Stimulated activated CD4-positive, alpha-beta T cell treated with anti-CD3 and anti-CD28 coated beads, Interleukin-4, amount 100 ng/mL, for 48 hours (primary cell): ENCODE measurements at regions not wholly inside any gene's neighbourhood (a gene's known extent, or its start where the extent isn't known, plus 50 kb on each side); places are given as distances from the start of the nearest gene placed in this dataset.
"Not testable (repeated sequence)": the region's sequence is repeated elsewhere in the genome, so short reads cannot be mapped to it uniquely, and the experiment has no call there.

Experiments
- DNase-seq, 2 donors: peaks; one replicate each; pipeline ENCODE4 v3.0.0-alpha.2; 2020; ENCODE audit warnings: low read depth in 2 of 2

GRCh38 chr16:65283181-65283651 lies 161.4 kb upstream of the CDH11 start:
- no peak for DNase-seq

GRCh38 chr16:65281586-65281985 lies 159.7 kb upstream of the CDH11 start:
- DNase-seq = no peak

DNA sequence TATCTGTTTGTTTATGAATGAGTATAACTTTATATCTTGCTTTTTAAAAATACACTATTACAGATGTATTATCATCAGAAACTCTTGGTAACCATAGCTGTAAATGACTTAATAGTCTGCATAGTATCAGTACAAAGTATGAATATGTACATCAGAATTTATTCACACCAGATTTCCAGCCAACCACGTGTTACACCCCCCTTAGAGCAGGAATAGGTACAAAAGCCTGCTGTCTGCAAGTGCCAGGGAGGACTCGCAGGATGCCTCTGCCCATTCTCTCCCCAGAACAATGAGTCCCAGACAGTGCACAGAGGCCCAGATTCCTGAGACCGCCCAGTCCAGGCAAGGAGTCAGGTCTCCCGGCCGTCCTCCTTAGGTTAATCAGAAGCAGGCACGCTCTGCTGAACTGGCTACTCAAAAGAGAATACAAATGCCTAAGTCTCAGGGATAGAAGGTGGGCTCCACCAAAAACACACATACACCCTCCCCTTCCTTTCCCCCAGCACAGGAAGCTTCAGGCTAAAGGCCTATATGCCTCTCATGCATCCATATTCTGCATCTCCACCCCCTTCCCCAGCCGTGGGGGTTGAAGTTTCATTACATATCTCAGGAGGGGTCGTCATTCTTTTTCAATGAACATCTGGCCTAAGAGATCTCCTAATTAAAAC lies 159.1 kb upstream of the CDH11 start:
- no peak for DNase-seq

DNA sequence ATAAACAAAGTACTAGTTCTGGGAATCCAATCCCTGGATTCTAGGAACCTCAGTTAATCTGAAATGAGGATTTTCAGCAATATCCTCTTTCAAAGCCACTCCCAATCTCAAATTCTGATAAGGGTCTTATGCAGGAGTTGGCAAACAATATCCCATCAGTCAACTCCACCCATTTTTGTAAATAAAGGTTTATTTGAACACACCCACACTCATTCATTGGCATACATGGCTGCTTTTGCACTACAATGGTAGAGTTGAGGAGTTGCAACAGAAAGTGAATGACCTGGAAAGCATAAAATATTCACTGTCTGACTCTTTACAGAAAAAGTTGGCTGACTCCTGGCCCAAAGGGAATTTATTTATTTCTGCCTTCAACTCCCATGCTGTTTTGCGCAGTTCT lies 157.7 kb upstream of the CDH11 start:
- DNase-seq = no peak

- no peak for DNase-seq
These were observed 157.0 kb upstream of the CDH11 start for GRCh38 chr16:65278874-65279273.

DNA sequence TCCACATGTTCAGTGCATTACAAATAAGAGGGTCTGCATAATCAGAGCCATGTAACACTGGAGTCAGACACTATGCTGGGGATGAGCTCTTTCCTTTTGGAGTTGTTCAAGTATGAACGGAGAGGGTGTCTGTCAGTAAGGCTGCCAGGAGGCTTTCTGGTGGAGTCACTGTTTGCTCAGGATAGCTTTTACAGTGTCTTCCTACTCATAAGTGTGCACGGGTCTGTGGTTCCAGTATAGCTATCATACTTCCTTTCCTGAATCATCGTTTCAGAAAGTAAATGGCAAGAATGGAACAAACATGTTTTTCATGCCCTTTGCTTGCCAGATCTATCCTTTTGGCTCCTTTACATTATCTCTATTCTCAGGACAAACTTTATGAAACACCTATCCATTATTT lies 152.7 kb upstream of the CDH11 start:
- no peak for DNase-seq

DNA sequence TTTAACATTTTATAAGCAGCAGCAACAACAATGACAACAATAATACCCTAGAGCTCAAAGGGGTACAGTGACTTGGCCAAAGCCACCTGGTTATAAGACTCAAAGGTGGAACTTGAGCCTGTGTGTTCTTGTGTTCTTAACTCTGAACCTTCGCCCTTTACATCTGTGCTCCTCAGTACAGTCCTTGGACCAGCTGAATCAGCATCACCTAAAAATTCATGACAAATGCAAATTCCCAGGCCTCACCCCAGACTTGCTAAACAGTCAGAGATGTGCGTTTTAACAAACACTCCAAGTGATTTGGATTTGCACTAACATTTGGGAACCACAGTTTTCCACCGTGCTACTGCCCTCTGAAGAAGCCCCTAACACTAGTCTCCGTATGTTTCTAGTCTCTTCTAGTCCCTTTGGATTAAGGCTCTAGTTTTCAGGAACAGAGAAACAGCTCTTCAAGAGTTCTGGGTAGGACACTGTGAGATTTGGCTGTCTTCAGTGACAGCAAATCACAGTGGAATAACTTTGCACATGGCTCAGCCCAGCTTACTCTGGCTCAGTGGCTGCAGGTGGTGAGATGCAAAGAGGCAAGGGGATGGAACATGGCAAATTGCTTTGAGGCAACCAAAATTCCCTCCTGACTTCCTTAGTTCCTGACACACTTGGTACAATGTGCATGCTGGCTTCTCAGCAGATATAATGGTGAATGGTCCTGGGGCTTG lies 151.0 kb upstream of the CDH11 start:
- DNase-seq = no peak

GRCh38 chr16:65271996-65272395 lies 150.1 kb upstream of the CDH11 start:
- no peak for DNase-seq

DNA sequence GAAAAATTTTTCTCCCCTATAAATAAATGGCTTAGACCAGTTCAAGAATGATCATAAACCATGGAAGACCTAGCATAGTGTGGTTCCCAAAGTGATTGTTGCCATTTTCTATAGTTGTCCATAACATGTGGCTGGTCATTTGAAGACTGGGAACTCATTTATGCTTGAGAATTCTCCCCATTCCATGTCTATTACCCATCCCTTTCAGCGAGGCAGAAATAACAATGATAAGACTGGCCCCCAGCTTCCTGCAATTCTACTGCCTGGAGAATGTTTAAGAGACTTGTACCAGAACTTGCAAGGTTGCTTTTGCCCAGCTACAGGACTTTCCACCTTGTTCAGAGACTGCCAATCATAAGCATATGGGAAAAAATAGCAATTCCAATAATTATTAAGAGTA lies 146.5 kb upstream of the CDH11 start:
- DNase-seq = no peak

- DNase-seq = no peak
These were observed 142.0 kb upstream of the CDH11 start for GRCh38 chr16:65263896-65264295.

DNA sequence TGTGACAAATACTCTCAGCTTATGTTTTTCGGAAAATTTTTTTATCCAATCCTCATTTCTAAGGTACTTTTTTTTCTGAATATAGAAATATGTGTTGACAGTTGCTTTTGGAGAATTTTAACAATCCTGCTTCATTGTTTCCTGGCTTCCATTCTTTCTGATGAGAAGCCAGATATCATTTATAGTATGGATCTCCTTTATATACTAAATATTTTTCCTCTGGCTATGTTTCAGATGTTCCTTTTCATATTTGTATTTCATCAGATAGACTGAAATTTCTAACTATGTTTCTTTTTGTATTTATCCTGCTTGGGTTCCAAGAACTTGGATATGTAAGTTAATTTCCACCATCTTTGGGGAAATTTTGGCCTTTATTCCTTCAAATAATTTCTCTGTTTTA lies 138.9 kb upstream of the CDH11 start:
- no peak for DNase-seq

- no peak for DNase-seq
These were observed 132.3 kb upstream of the CDH11 start for GRCh38 chr16:65254144-65254543.

DNA sequence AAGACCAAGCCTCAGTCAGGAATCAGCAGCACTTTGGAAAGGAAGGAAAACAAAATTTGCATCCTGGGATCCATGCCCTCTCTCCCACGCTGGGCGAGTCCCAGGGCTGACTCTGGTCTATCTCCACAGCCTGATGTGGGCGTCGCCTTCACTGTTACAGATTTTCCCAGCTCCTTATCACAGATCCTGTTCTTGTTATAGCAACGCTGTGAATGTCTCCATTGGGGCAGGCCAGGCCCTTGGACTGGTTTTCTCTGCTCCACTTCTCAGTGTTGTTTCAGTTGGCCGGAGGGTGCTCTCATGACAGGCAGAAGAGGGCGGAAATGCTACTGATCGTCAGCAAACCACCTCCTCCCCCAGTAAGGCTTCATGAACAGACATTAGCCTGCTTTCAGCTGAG lies 127.9 kb upstream of the CDH11 start:
- DNase-seq = no peak

DNA sequence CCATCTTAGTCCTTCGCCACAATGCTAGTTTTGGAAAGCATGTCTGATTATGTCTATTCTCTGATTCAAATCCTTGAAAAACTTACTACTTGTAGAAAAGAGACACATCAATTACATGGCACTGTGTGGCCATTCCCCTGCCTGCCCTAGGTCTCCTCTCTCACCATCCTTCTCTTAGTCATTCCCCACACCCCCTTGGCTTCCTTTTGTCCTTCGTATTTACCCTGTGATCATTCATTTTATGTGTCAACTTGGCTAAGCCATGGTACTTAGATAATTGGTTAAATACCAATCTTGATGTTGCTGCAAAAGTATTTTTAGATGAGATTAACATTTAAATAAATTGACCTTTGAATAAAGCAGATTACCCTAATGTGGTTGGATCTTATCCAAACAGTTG lies 122.9 kb upstream of the CDH11 start:
- DNase-seq = no peak

- no peak for DNase-seq
These were observed 113.7 kb upstream of the CDH11 start for GRCh38 chr16:65235339-65236177.

GRCh38 chr16:65234721-65235320 lies 113.0 kb upstream of the CDH11 start:
- DNase-seq = not testable (repeated sequence)

DNA sequence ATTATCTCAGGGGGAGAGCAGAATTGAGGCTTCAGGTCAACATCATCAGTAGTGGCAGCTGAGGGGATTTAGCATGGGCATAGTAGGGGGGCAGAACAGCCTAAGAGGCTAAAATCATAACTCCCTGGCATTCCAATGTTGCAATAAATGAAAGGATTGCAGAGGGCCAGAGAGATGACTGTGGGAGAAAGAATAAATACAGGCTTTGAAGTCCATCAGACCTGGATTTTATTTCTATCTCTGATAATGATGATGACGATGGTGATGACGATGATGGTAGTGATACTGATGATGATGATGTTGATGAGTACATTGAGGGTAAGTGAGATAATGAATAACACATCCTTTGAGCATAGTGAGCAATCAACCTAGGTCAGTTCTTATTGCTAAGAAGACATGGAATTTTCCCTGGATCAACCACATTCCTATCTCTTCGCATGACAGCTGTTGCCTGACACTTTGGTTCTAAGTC lies 107.4 kb upstream of the CDH11 start:
- no peak for DNase-seq

DNA sequence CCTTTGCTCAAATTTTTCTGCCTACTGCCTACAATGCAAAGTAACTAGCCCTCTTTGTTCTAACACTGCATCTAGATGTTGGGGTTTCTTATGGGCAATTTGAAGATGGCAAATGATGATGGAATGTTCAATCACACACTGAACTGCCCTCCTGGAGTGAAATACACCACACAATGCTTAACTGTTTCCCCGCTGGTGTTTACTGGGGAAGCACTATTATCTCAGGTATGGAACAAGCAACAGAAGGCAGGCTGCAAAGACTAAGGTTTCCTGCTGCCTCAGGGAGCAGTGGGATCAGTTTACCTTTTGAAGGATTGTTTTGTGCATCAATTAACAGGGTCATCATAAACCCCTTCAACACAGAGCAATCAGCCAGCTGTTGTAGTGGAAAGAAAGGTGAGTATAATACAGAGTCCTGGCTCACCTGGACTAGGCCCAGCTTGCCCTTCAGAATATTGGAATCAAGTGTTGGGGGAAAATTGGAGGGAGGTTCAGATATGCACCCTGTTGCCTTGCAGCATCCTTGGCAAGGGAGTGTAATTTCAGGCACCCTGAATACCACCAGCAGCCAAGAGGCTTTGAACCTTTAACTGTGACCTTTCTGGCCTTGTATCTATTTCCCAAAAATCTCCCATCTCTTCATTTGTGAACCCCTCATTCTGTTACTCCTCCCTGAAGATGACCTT lies 105.4 kb upstream of the CDH11 start:
- no peak for DNase-seq

DNA sequence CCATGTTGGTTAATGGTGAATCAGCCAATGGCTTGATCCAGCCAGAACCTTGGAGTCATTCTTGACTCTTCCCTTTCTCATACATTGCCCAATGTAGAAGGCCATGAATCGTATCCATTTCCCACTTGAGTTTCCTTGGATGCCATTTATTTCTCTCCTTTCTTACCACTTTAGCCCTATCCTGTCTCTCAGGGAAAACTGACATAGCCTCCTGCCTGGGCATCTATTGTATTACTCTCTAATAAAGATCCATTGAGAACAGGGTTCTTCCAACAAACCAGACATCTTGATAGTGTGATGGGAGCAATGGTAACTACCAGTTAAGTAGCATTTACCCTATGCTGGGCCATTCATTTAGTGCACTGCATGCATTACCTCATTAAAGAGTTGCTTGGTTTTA lies 104.2 kb upstream of the CDH11 start:
- DNase-seq = no peak

DNA sequence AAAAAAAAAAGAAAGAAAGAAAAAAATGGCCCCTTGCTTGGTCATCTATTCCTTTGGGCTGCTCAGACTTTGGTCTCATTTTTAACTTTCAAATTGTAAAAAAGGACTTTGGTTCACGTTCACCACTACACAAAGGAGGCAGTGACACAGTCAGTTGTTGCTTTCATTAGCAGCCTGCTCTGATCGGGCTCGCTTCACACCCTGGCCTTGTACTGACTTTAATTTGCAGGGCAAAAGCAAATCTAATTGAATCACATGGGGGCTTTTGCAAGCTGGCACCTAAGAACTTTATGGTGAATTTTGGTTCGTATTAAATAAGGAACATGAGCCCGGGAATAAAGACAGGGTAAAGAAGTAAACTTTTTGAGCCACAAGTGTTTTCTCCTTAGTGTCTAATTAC lies 103.6 kb upstream of the CDH11 start:
- DNase-seq = no peak

DNA sequence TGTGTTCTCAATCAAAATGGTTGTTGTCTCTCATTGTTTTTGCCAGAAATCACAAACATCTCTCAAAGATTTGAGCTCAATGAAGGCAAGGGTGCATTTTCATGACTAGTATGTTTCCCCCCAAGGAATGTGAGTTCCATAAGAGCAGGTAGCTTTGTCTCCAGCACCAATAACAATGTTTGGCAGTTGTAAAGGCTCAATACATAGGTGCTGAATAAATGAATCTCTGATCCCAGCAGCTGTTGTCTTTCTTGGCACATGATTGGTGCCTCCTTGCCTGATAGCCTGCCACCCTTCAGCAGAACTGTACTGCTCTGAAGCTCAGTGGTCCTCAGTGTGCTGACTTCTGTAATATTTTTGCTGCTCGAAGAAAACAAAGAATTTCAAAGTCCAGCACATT lies 103.1 kb upstream of the CDH11 start:
- DNase-seq = no peak

- no peak for DNase-seq
These were observed 102.6 kb upstream of the CDH11 start for GRCh38 chr16:65224471-65224870.
